HCT116 (cell line): ENCODE measurements at regions not wholly inside any gene's neighbourhood (a gene's known extent, or its start where the extent isn't known, plus 50 kb on each side); places are given as distances from the start of the nearest gene placed in this dataset.

ENCODE experiments used
- ATAC-seq: fragments of 200-7000 bp; cut with Tn5 transposase; 2 replicates; pipeline ENCODE4 v1.9.1; 2020; ENCODE audit warnings: mild to moderate bottlenecking, moderate library complexity
- BruUV-seq: library from RNA; stranded (reverse); fragments of 400-500 nt; replicated peaks from 2 replicates; lab custom pipeline; 2021; lab: Mats Ljungman, UMichigan
- CTCF ChIA-PET: fragments of 300-600 bp; sonication (Branson Sonifier 250); formaldehyde crosslinking; loops from one replicate; lab custom pipeline; 2021; ENCODE audit warnings: antibody characterized with exemption; lab: Charles Lee
- POLR2A ChIA-PET: fragments of 300-600, 350-600 bp; sonication (Branson Sonifier 250); formaldehyde crosslinking; loops from one replicate; lab custom pipeline; 2021; ENCODE audit warnings: antibody characterized with exemption; lab: Charles Lee
- RAD21 ChIA-PET, 2 experiments: fragments of 300-600 bp; sonication (Branson Sonifier 250); formaldehyde crosslinking; loops; one replicate each; lab custom pipeline; 2023; ENCODE audit warnings: low total read pairs in 2 of 2; ENCODE audit not compliant: uncharacterized antibody in 2 of 2, unreplicated experiment in 2 of 2, low non-redundant PET in 1 of 2; lab: Charles Lee
- DNase-seq: peaks from one replicate; pipeline ENCODE4 v3.0.0-alpha.2; 2010; ENCODE audit warnings: low read depth, low spot score
- H2AFZ ChIP-seq: fragments of 200-600 bp; shearing (Covaris generic), sonication (generic); 2 replicates; pipeline ENCODE4 v1.6.1; 2017; ENCODE audit warnings: low read depth, mixed run types, mixed read lengths, antibody characterized with exemption, low read length; ENCODE audit not compliant: poor library complexity, severe bottlenecking
- H3K27ac ChIP-seq: 2 replicates; pipeline ENCODE4 v1.5.1; 2012; ENCODE audit warnings: low read depth, low read length
- H3K27me3 ChIP-seq: fragments of 200-600 bp; sonication (generic); 2 replicates; pipeline ENCODE4 v1.6.1; 2016; ENCODE audit warnings: mixed run types, low read length, mixed read lengths; ENCODE audit not compliant: insufficient read depth
- H3K36me3 ChIP-seq, 2 experiments: fragments of 200-500 bp in 1 of 2; fragments of 200-600 bp in 1 of 2; sonication (Bioruptor generic) in 1 of 2; sonication (generic) in 1 of 2; 2 replicates each; pipeline versions ENCODE4 v1.5.1 to v1.6.1; 2014 to 2016; ENCODE audit warnings: low read length in 2 of 2, inconsistent platforms in 1 of 2, mixed read lengths in 1 of 2, mixed run types in 1 of 2; ENCODE audit not compliant: insufficient read depth in 2 of 2, control insufficient read depth in 1 of 2
- H3K4me1 ChIP-seq, 2 experiments: fragments of 200-600 bp in 1 of 2; sonication (generic) in 1 of 2; 2 replicates each; pipeline versions ENCODE4 v1.5.1 to v1.6.1; 2012 to 2017; ENCODE audit warnings: low read length in 2 of 2, inconsistent platforms in 1 of 2, mild to moderate bottlenecking in 1 of 2, mixed read lengths in 1 of 2, mixed run types in 1 of 2, moderate library complexity in 1 of 2; ENCODE audit not compliant: insufficient read depth in 2 of 2, control insufficient read depth in 1 of 2
- H3K4me2 ChIP-seq: fragments of 200-600 bp; sonication (generic); 2 replicates; pipeline ENCODE4 v1.6.1; 2017; ENCODE audit warnings: mixed run types, low read length, mixed read lengths
- H3K4me3 ChIP-seq, 2 experiments: fragments of 200-600 bp in 1 of 2; sonication (generic) in 1 of 2; replicated peaks in 1 of 2; 2 replicates each; pipeline ENCODE4 v1.5.1; 2011 to 2016; ENCODE audit warnings: low read length in 2 of 2, control low read depth in 1 of 2, low read depth in 1 of 2, mild to moderate bottlenecking in 1 of 2, mixed read lengths in 1 of 2, mixed run types in 1 of 2
- H3K79me2 ChIP-seq: fragments of 200-600 bp; sonication (generic); 2 replicates; pipeline ENCODE4 v1.6.1; 2017; ENCODE audit warnings: mild to moderate bottlenecking, mixed run types, low read length, moderate library complexity, mixed read lengths; ENCODE audit not compliant: insufficient read depth
- H3K9ac ChIP-seq: fragments of 200-600 bp; sonication (generic); 2 replicates; pipeline ENCODE4 v1.6.1; 2016; ENCODE audit warnings: low read length, mixed read lengths
- H3K9me2 ChIP-seq: fragments of 200-600 bp; sonication (generic), shearing (Covaris generic); 2 replicates; pipeline ENCODE4 v1.6.1; 2017; ENCODE audit warnings: mixed run types, mild to moderate bottlenecking, moderate library complexity; ENCODE audit not compliant: insufficient read depth
- H3K9me3 ChIP-seq, 2 experiments: fragments of 200-500 bp in 1 of 2; fragments of 200-600 bp in 1 of 2; sonication (Bioruptor generic) in 1 of 2; sonication (generic) in 1 of 2; 2 replicates each; pipeline ENCODE4 v1.6.1; 2014 to 2017; ENCODE audit warnings: low read length in 2 of 2, mixed read lengths in 2 of 2, inconsistent platforms in 1 of 2, low read depth in 1 of 2, mild to moderate bottlenecking in 1 of 2, mixed run types in 1 of 2, moderate library complexity in 1 of 2; ENCODE audit not compliant: control insufficient read depth in 1 of 2, insufficient read depth in 1 of 2
- H4K20me1 ChIP-seq: fragments of 200-600 bp; sonication (generic), shearing (Covaris generic); 2 replicates; pipeline ENCODE4 v1.6.1; 2017; ENCODE audit warnings: mixed run types, mild to moderate bottlenecking, moderate library complexity; ENCODE audit not compliant: insufficient read depth
- CBX3 ChIP-seq: IDR thresholded peaks from 2 replicates; pipeline ENCODE4 v1.6.1; 2012; ENCODE audit warnings: low read depth
- EGR1 ChIP-seq: IDR thresholded peaks from 2 replicates; pipeline ENCODE4 v1.6.1; 2012; ENCODE audit warnings: low read depth
- ELF1 ChIP-seq: IDR thresholded peaks from 2 replicates; pipeline ENCODE4 v1.6.1; 2012; ENCODE audit warnings: low read depth, borderline replicate concordance
- FOSL1 ChIP-seq: IDR thresholded peaks from 2 replicates; pipeline ENCODE4 v1.6.1; 2012; ENCODE audit warnings: low read depth
- JUND ChIP-seq: IDR thresholded peaks from 2 replicates; pipeline ENCODE4 v1.6.1; 2012
- POLR2AphosphoS5 ChIP-seq: IDR thresholded peaks from 2 replicates; pipeline ENCODE4 v1.6.1; 2011; ENCODE audit warnings: mild to moderate bottlenecking, low read depth, low read length, moderate library complexity
- SIN3A ChIP-seq: IDR thresholded peaks from 2 replicates; pipeline ENCODE4 v1.6.1; 2012; ENCODE audit warnings: low read depth
- SRF ChIP-seq: IDR thresholded peaks from 2 replicates; pipeline ENCODE4 v1.6.1; 2012; ENCODE audit warnings: low read depth
- TCF7L2 ChIP-seq: IDR thresholded peaks from 2 replicates; pipeline ENCODE4 v1.7.0; 2011; ENCODE audit warnings: borderline replicate concordance, inconsistent platforms; ENCODE audit not compliant: insufficient read depth, insufficient read length; ENCODE audit errors: extremely low read depth
- ZFX ChIP-seq: fragments of 450-650 bp; IDR thresholded peaks from 2 replicates; pipeline ENCODE4 v1.6.1; 2017
- ZNF274 ChIP-seq: fragments of 200-500 bp; sonication (Bioruptor generic); IDR thresholded peaks from 2 replicates; pipeline ENCODE4 v1.6.1; 2014; ENCODE audit warnings: mild to moderate bottlenecking, low read depth, low read length, inconsistent platforms
- intact Hi-C: fragments of 100-400 bp; cut with micrococcal nuclease; formaldehyde crosslinking; loops from 2 replicates; pipeline ENCODE4 v1.10.0; 2022
- TF ChIP-seq, protein P1 (sequence below): IDR thresholded peaks from 2 replicates; pipeline ENCODE4 v1.6.1; 2011; ENCODE audit warnings: mild to moderate bottlenecking, low read length, moderate library complexity; ENCODE audit not compliant: insufficient replicate concordance; ENCODE audit errors: extremely low read depth
- TF ChIP-seq, protein P2 (sequence below), 3 experiments: fragments of 200-600 bp in 1 of 3; sonication (generic) in 1 of 3; IDR thresholded peaks in 2 of 3; conservative IDR thresholded peaks in 1 of 3; 2 replicates each; pipeline ENCODE4 v1.5.1; 2012 to 2017; ENCODE audit warnings: low read depth in 2 of 3, low read length in 2 of 3, antibody characterized with exemption in 1 of 3, borderline replicate concordance in 1 of 3, control low read depth in 1 of 3, mild to moderate bottlenecking in 1 of 3, mixed read lengths in 1 of 3, mixed run types in 1 of 3, moderate library complexity in 1 of 3; ENCODE audit not compliant: insufficient read depth in 1 of 3

DNA sequence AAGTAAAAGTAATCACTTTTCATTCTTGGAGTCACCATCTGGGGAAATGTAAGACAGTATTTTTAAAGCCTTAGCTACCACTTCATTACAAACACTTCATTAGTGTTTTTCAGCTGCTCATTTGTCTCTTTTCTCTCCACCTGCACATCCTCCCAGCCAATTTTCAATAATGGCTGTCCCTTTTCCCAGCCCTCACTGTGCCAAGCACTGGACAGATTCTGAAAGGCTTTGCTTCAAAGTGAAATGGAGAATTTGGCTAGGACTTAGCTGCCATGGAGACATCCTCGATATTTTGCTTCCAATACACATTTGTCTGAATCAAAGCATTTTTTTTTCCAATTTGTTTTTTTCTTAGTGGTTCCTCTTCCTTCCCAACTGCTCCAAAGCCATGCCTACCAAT is 272.4 kb upstream of the NRXN1 start:
- no peaks in the 10 kb centered on the region for H3K9me2 ChIP-seq
- H3K27me3 ChIP-seq = no peaks in the 10 kb centered on the region
- ChIA-PET CTCF (no interaction called here), POLR2A (no interaction called here), RAD21 (no interaction called here)
- no peak overlapping the region for H3K4me2 ChIP-seq
- H3K79me2 ChIP-seq = no peaks in the 10 kb centered on the region
- H3K9ac ChIP-seq = no peak overlapping the region
- ATAC-seq = no peak
- H3K4me1 ChIP-seq = no peaks in the 10 kb centered on the region
- no peak overlapping the region for H3K4me3 ChIP-seq
- no peak for DNase-seq
- no peak overlapping the region for H2AFZ ChIP-seq
- no peaks in the 10 kb centered on the region for H3K9me3 ChIP-seq
- H3K27ac ChIP-seq = no peak overlapping the region
- no peaks in the 10 kb centered on the region for H3K36me3 ChIP-seq
- TF ChIP-seq EGR1 (no peak), CBX3 (no peak), TCF7L2 (no peak), FOSL1 (no peak), ZNF274 (no peak), SRF (no peak), SIN3A (no peak), ELF1 (no peak), POLR2AphosphoS5 (no peak), JUND (no peak), ZFX (no peak)
- TF ChIP-seq, protein P1, sequence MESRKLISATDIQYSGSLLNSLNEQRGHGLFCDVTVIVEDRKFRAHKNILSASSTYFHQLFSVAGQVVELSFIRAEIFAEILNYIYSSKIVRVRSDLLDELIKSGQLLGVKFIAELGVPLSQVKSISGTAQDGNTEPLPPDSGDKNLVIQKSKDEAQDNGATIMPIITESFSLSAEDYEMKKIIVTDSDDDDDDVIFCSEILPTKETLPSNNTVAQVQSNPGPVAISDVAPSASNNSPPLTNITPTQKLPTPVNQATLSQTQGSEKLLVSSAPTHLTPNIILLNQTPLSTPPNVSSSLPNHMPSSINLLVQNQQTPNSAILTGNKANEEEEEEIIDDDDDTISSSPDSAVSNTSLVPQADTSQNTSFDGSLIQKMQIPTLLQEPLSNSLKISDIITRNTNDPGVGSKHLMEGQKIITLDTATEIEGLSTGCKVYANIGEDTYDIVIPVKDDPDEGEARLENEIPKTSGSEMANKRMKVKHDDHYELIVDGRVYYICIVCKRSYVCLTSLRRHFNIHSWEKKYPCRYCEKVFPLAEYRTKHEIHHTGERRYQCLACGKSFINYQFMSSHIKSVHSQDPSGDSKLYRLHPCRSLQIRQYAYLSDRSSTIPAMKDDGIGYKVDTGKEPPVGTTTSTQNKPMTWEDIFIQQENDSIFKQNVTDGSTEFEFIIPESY = no peak
- TF ChIP-seq, protein P2, sequence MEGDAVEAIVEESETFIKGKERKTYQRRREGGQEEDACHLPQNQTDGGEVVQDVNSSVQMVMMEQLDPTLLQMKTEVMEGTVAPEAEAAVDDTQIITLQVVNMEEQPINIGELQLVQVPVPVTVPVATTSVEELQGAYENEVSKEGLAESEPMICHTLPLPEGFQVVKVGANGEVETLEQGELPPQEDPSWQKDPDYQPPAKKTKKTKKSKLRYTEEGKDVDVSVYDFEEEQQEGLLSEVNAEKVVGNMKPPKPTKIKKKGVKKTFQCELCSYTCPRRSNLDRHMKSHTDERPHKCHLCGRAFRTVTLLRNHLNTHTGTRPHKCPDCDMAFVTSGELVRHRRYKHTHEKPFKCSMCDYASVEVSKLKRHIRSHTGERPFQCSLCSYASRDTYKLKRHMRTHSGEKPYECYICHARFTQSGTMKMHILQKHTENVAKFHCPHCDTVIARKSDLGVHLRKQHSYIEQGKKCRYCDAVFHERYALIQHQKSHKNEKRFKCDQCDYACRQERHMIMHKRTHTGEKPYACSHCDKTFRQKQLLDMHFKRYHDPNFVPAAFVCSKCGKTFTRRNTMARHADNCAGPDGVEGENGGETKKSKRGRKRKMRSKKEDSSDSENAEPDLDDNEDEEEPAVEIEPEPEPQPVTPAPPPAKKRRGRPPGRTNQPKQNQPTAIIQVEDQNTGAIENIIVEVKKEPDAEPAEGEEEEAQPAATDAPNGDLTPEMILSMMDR (IDR thresholded peaks at IDR 0.05 in 2 of 3, conservative IDR thresholded peaks at IDR 0.05 in 1 of 3; ENCODE audit: borderline replicate concordance in 1 of 3, insufficient read depth in 1 of 3, low read depth in 2 of 3, low read length in 2 of 3) = no peak
- TF ChIP-seq, all 23 proteins: peak for 0
- intact Hi-C loops = no loop called here
- no TSS peak for BruUV-seq
- H4K20me1 ChIP-seq = no peaks in the 10 kb centered on the region
